ENCODE measurements at regions not wholly inside any gene's neighbourhood (a gene's known extent, or its start where the extent isn't known, plus 50 kb on each side); places are given as distances from the start of the nearest gene placed in this dataset.
"Not testable (repeated sequence)": the region's sequence is repeated elsewhere in the genome, so short reads cannot be mapped to it uniquely, and the experiment has no call there.

- no peak for DNase-seq
- TF ChIP-seq CTCF (IDR thresholded peaks at IDR 0.05; ENCODE audit: unreplicated experiment): no peak
- Mint-ChIP-seq H3K9me3 (ENCODE audit: low read depth, unreplicated experiment) (no peaks in the 10 kb centered on the region), H3K36me3 (ENCODE audit: insufficient read depth, unreplicated experiment) (no peaks in the 10 kb centered on the region), H3K27me3 (ENCODE audit: unreplicated experiment) (no peaks in the 10 kb centered on the region), H3K27ac (ENCODE audit: unreplicated experiment) (no peak overlapping the region), H3K4me1 (ENCODE audit: low read depth, unreplicated experiment) (no peaks in the 10 kb centered on the region), H3K4me3 (ENCODE audit: low read depth, unreplicated experiment) (no peak overlapping the region)
- CTCF ChIA-PET: interaction anchor here (0.6 to 0.7 kb wide), 2 partner anchors 171 to 906 kb away, joined by 3 to 5 read pairs; no protein-coding TSS in a partner anchor
- BruUV-seq (replicated peaks): no TSS peak
- intact Hi-C loops (cut with micrococcal nuclease; ENCODE audit: unreplicated experiment): no loop called here
These were observed 250.4 kb upstream of the SLC16A7 start for GRCh38 chr12:59345406-59345805.

- BruUV-seq (replicated peaks): no TSS peak
- CTCF ChIA-PET: no interaction called here
- H3K36me3 Mint-ChIP-seq (ENCODE audit: insufficient read depth, unreplicated experiment): no peaks in the 10 kb centered on the region
- DNase-seq: no peak
- no peak overlapping the region for H3K4me3 Mint-ChIP-seq (ENCODE audit: low read depth, unreplicated experiment)
- no peaks in the 10 kb centered on the region for H3K4me1 Mint-ChIP-seq (ENCODE audit: low read depth, unreplicated experiment)
- intact Hi-C loops (cut with micrococcal nuclease; ENCODE audit: unreplicated experiment): no loop called here
- no peaks in the 10 kb centered on the region for H3K27me3 Mint-ChIP-seq (ENCODE audit: unreplicated experiment)
- TF ChIP-seq CTCF (IDR thresholded peaks at IDR 0.05; ENCODE audit: unreplicated experiment): no peak
- H3K27ac Mint-ChIP-seq (ENCODE audit: unreplicated experiment): no peak overlapping the region
- H3K9me3 Mint-ChIP-seq (ENCODE audit: low read depth, unreplicated experiment): peaks cover 4% of the 10 kb centered on the region
These were observed 251.6 kb upstream of the SLC16A7 start for GRCh38 chr12:59344224-59344623.

- Mint-ChIP-seq H3K9me3 (ENCODE audit: low read depth, unreplicated experiment) (no peaks in the 10 kb centered on the region), H3K27ac (ENCODE audit: unreplicated experiment) (no peak overlapping the region), H3K4me3 (ENCODE audit: low read depth, unreplicated experiment) (no peak overlapping the region), H3K27me3 (ENCODE audit: unreplicated experiment) (no peaks in the 10 kb centered on the region), H3K4me1 (ENCODE audit: low read depth, unreplicated experiment) (no peaks in the 10 kb centered on the region), H3K36me3 (ENCODE audit: insufficient read depth, unreplicated experiment) (no peaks in the 10 kb centered on the region)
- BruUV-seq (replicated peaks): no TSS peak
- CTCF ChIA-PET: no interaction called here
- intact Hi-C loops (cut with micrococcal nuclease; ENCODE audit: unreplicated experiment): no loop called here
- no peak for TF ChIP-seq CTCF (IDR thresholded peaks at IDR 0.05; ENCODE audit: unreplicated experiment)
- DNase-seq: no peak
These were observed 266.4 kb upstream of the SLC16A7 start for GRCh38 chr12:59329462-59329861.

- H3K4me3 Mint-ChIP-seq (ENCODE audit: low read depth, unreplicated experiment); H3K27ac Mint-ChIP-seq (ENCODE audit: unreplicated experiment); BruUV-seq (replicated peaks); H3K9me3 Mint-ChIP-seq (ENCODE audit: low read depth, unreplicated experiment); DNase-seq; CTCF ChIA-PET; H3K36me3 Mint-ChIP-seq (ENCODE audit: insufficient read depth, unreplicated experiment); H3K27me3 Mint-ChIP-seq (ENCODE audit: unreplicated experiment); intact Hi-C loops (cut with micrococcal nuclease; ENCODE audit: unreplicated experiment); H3K4me1 Mint-ChIP-seq (ENCODE audit: low read depth, unreplicated experiment): not testable (repeated sequence)
These were observed 267.3 kb upstream of the SLC16A7 start for GRCh38 chr12:59328395-59329075.

- H3K36me3 Mint-ChIP-seq (ENCODE audit: insufficient read depth, unreplicated experiment); H3K9me3 Mint-ChIP-seq (ENCODE audit: low read depth, unreplicated experiment); CTCF ChIA-PET; BruUV-seq (replicated peaks); DNase-seq; H3K4me3 Mint-ChIP-seq (ENCODE audit: low read depth, unreplicated experiment); intact Hi-C loops (cut with micrococcal nuclease; ENCODE audit: unreplicated experiment); H3K27ac Mint-ChIP-seq (ENCODE audit: unreplicated experiment); H3K27me3 Mint-ChIP-seq (ENCODE audit: unreplicated experiment); H3K4me1 Mint-ChIP-seq (ENCODE audit: low read depth, unreplicated experiment): not testable (repeated sequence)
These were observed 269.4 kb upstream of the SLC16A7 start for GRCh38 chr12:59326457-59326856.

All from Calu3 (cell line).